ENCODE measurements at regions not wholly inside any gene's neighbourhood (a gene's known extent, or its start where the extent isn't known, plus 50 kb on each side); places are given as distances from the start of the nearest gene placed in this dataset.
"Not testable (repeated sequence)": the region's sequence is repeated elsewhere in the genome, so short reads cannot be mapped to it uniquely, and the experiment has no call there.

- DNase-seq = not testable (repeated sequence)
Observed at GRCh38 chr10:90034862-90035261, 333.5 kb downstream of the KIF20B start.

GRCh38 chr10:90041585-90041984 lies 340.2 kb downstream of the KIF20B start:
- DNase-seq = no peak

- DNase-seq = no peak
Observed at GRCh38 chr10:90042075-90042474, 340.7 kb downstream of the KIF20B start.

DNA sequence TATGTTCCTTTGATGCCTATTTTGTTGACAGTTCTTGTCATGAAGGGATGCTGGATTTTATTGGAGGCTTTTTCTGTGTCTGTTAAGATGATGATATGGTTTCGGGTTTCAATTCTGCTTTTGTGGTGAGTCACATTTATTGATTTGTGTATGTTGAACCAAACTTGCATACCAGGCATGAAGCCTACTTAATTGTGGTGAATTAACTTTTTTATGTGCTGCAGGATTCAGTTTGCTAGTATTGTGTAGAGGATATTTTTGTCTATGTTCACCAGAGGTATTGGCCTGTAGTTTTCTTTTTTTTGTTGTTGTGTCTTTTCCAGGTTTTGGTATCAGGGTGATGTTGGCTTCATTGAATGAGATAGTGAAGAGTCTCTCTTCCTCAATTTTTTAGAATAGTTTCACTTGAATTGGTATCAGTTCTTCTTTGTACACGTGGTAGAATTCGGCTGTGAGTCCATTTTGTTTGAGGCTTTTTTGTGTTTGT lies 345.9 kb downstream of the KIF20B start:
- DNase-seq = peak in 2 of 3 experiments; percentile 5 to 63

DNA sequence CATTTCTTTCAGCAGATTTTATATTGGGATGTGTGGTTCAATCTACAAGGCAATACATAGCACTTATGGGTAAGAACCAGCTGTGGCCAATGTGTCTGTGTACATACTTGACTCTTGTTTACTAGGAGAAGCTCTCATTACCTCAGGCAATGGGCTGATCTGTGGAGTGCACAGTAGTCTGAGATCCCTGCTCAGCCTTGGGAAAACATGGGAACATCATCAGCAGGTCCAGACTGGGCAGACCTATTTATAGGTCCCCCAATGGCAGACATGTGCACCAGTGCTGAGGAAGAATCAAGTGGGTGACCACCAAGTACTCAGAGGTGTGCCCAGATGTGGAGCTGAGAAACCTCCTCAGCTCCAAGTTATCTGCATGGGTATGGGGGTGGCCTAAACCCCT lies 349.7 kb downstream of the KIF20B start:
- peak in 2 of 3 experiments; percentile 12 to 48 for DNase-seq

DNA sequence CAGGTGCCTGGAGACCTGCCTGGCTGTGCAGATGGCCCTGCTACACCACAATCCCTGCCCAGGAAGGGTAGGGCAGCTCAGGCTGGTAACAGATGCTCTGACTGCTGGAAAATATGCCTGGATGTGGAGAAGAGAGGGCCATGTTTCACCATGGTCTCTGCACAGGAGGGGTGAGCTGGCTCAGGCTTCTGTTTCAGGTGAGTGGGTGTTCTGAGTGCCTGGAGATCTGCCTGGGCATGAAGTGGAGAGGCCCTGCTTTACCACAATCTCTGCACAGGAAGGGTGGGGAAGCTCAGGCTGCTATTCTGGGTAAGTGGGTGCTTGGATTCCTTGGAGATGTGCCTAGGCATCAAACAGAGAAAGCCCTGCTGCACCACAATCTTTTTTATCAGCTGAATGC lies 350.1 kb downstream of the KIF20B start:
- DNase-seq = peak in 1 of 3 experiments; percentile 67

- no peak for DNase-seq
Observed at GRCh38 chr10:90062786-90063185, 361.4 kb downstream of the KIF20B start.

- no peak for DNase-seq
Observed at GRCh38 chr10:90064295-90064694, 362.9 kb downstream of the KIF20B start.

DNA sequence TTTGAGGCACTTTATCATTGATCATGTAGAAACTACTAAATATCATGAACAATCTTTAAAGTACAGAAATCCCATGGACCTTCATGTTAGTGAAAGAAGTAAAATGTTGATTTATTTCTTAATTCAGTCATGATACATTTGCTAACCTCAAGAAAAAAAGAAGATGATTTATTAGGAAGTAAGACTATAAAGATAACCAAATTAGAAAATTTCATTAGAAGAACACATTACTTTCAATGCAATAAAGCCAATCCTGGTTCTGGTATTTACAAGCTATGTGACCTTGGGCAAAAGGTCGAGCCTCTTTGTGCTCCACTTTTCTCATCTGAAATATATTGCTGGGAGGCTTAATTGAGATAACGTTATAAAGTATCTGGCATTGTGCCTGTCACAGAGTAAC lies 365.0 kb downstream of the KIF20B start:
- DNase-seq = no peak

DNA sequence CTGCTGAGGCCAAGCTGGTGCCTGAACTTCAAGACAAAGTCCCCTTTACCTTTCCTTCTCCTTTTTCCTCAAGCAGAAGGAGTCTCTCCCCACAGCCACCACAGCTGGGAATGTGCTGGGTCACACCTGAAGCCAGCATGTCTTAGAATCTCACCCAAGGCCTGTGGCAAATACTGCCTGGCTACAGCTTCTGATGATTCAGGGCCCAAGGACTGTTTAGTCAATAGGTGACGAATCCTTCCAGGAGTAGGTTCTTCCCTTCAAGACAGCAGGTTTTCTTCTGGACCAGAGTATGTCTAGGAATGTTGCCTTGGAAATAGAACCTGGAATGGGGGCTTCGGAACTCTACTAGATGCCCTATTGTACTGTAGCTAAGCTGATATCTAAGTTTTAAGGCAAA lies 374.6 kb downstream of the KIF20B start:
- no peak for DNase-seq

DNA sequence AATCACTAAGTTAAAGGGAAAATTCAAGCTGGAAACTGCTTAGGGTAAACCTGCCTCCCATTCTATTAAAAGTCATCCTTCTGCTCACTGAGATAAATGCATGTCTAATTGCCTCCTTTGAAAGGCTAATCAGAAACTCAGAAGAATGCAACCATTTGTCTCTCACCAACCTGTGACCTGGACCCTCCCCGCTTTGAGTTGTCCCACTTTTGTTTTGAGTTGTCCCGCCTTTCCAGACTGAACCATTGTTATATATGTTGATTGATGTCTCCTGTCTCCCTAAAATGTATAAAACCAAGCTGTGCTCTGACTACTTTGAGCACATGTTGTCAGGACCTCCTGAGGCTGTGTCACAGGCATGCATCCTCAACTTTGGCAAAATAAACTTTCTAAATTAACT lies 378.4 kb downstream of the KIF20B start:
- DNase-seq = no peak

- DNase-seq = not testable (repeated sequence)
Observed at GRCh38 chr10:90086606-90087190, 385.3 kb downstream of the KIF20B start.

DNA sequence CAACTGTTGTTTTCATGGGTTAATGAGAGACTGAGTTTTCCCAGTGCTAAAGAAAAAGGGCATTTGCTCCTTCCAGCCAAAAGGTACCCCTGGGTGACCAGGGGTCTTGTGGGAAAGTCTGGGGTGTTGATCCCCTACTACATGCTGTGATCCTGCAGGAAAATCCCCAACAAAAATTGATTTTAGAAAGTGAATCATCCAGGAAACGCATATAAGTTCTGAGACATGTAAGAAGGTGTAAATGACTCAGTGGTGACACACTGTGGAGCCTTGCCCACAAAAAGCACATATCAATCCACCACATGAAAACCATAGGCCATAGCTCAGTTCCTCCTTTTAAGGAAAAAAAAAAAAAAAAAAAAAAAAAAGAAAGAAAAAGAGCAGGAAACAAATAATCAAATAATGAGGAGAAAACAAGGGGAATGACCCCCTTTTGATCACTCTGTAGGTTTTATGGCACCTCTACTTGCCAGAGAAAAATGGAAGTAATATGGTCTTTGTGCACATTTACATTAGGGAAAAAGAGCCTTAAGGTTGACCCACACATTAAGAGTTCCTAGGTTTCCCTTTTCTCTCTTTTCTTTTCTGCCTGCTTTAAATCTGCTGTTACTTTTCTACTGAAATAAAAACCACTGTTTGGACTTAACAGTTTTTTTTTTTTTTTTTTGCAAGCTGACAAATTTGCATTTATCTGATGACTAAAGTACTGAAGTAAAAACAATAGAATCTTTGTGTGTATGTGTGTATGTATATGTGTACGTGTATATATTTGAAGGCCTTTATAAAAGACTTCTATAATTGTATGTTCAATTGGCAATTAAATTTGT lies 386.0 kb downstream of the KIF20B start:
- no peak for DNase-seq

DNA sequence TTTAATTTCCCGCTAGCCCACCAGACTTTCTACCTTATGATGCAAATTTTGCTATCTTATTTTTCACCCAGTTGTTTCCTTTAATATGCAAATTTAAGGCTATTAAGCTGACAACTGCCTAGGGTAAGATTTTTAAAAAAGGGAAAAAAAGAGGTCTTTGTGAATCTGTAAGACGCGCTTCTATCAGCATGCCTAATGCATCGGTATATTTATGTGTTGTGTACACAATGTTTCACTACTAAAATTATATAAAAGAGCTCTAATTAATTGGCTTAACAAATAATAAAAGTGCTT lies 386.6 kb downstream of the KIF20B start:
- no peak for DNase-seq

DNA sequence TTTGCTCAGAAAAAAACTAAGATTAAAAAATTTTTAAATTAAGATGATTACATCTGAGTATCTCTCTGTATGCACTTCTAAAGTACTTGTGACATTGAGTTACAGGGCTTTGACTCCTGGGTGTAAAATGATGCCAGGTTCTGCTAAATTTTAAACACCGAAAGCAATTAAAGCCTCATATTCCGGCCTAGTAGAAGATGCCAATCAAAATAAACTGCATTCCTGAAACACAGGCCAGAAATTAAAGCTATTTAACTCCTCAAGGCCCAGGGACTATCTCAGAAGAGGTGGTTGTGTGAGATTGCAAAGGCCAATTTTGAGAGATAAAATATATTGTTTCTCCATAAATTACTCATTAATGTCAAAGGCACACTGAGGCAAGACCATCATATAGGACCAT lies 388.3 kb downstream of the KIF20B start:
- DNase-seq = no peak

GRCh38 chr10:90096196-90096595 lies 394.8 kb downstream of the KIF20B start:
- DNase-seq = no peak

DNA sequence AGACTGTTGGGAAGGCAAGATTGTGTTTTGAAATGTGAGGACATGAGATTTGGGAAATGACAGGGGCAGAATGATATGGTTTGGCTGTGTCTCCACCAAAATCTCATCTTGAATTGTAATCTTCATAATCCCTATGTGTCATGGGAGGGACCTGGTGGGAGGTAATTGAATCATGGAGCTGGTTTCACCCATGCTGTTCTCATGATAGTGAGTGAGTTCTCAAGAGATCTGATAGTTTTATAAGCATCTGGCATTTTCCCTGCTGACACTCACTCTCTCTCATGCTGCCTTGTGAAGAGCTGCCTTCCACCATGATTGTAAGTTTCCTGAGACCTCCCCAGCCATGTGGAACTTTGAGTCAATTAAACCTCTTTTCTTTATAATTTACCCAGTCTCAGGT lies 406.2 kb downstream of the KIF20B start:
- DNase-seq = not testable (repeated sequence)

DNA sequence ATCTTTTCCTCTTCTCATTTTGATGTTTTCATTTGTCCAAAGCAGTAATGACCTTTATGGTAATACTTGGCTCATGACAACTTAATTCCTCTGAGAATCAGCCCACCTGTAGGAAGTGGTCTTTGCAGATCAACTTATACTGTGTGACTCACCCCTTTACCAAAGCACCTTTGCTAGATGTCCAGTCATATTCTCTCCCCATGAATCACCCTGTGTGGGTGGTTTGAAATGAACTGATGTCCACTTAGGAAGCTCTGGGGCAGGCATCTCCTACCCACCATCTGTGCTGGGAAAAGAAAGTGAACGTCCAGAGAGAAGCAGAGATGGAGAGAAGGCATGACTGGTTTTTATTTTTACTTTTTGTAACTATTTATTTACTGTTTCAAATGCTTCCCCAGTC lies 410.3 kb downstream of the KIF20B start:
- DNase-seq = no peak

DNA sequence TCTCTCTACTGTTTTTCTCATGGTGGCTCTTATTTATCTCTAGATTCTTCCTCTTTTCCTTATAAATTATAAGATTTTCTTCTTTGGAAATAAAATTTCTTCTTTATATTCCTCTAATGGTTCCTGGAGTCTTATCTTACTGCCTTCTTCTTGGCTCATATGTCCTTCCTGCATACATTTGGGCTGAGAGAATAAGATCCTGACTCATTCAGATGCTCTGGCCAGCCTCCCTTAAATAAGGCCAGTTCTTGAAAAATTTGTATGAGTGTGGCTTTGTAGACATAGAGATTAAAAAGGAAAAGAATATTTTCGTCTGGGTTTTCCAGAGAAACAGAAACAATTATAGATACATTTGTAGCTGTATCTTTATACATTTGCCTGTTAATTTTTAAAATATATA lies 411.3 kb downstream of the KIF20B start:
- no peak for DNase-seq

GRCh38 chr10:90118567-90118966 lies 417.2 kb downstream of the KIF20B start:
- DNase-seq = not testable (repeated sequence)

GRCh38 chr10:90119631-90120280 lies 418.4 kb downstream of the KIF20B start:
- DNase-seq = not testable (repeated sequence)

- DNase-seq = no peak
Observed at GRCh38 chr10:90125456-90126255, 424.3 kb downstream of the KIF20B start.

- DNase-seq = no peak
Observed at GRCh38 chr10:90126256-90126595, 424.8 kb downstream of the KIF20B start.

Data from NCI-H1417 (cell line).